B cell (primary cell): ENCODE measurements at regions not wholly inside any gene's neighbourhood (a gene's known extent, or its start where the extent isn't known, plus 50 kb on each side); places are given as distances from the start of the nearest gene placed in this dataset.

Source experiments
- ATAC-seq: fragments of 200-7000 bp; cut with Tn5 transposase; one replicate; pipeline ENCODE4 v1.10.0; 2021; ENCODE audit warnings: low read depth, mild to moderate bottlenecking, moderate number of reproducible peaks, moderate library complexity
- CTCF ChIA-PET: fragments of 350-600 bp; sonication (Branson Sonifier 250); formaldehyde crosslinking; loops from one replicate; lab custom pipeline; 2021; ENCODE audit warnings: antibody characterized with exemption, inconsistent platforms; lab: Charles Lee
- POLR2A ChIA-PET: fragments of 350-600 bp; sonication (Branson Sonifier 250); formaldehyde crosslinking; loops from one replicate; lab custom pipeline; 2021; ENCODE audit warnings: antibody characterized with exemption; lab: Charles Lee
- DNase-seq: peaks from one replicate; pipeline ENCODE4 v3.0.0; 2013
- H2AFZ ChIP-seq: 2 replicates; pipeline ENCODE4 v1.6.1; 2012; ENCODE audit warnings: mild to moderate bottlenecking, low read depth, low read length; ENCODE audit not compliant: insufficient read depth, poor library complexity, severe bottlenecking
- H3K27ac ChIP-seq, 2 donors: 1 replicate in 1 of 2; 2 replicates in 1 of 2; pipeline ENCODE4 v1.5.1; 2012 to 2013; ENCODE audit warnings: low read length in 2 of 2, mild to moderate bottlenecking in 2 of 2, moderate library complexity in 1 of 2
- H3K27me3 ChIP-seq, 4 experiments: fragments of 200-600 bp in 1 of 4; sonication (generic) in 1 of 4; replicated peaks in 1 of 4; 1 replicate in 2 of 4; 2 replicates in 2 of 4; pipeline versions ENCODE4 v1.6.1 to v1.7.0; 2013 to 2016; ENCODE audit warnings: low read length in 3 of 4, mild to moderate bottlenecking in 2 of 4, mixed read lengths in 1 of 4, moderate library complexity in 1 of 4; ENCODE audit not compliant: insufficient read depth in 4 of 4, control insufficient read depth in 3 of 4; ENCODE audit errors: control extremely low read depth in 1 of 4
- H3K36me3 ChIP-seq, 2 experiments: replicated peaks in 1 of 2; 1 replicate in 1 of 2; 2 replicates in 1 of 2; pipeline versions ENCODE4 v1.6.1 to v1.7.1; 2013; ENCODE audit warnings: low read length in 1 of 2; ENCODE audit not compliant: insufficient read depth in 2 of 2, control insufficient read depth in 1 of 2; ENCODE audit errors: control extremely low read depth in 1 of 2, extremely low read depth in 1 of 2
- H3K4me1 ChIP-seq, 2 donors: fragments of 200-600 bp in 1 of 2; sonication (generic) in 1 of 2; 1 replicate in 1 of 2; 2 replicates in 1 of 2; pipeline versions ENCODE4 v1.5.1 to v1.6.1; 2013 to 2017; ENCODE audit warnings: low read length in 2 of 2; ENCODE audit not compliant: control insufficient read depth in 2 of 2, insufficient read depth in 2 of 2
- H3K4me2 ChIP-seq: replicated peaks from 2 replicates; pipeline ENCODE3; 2012; ENCODE audit warnings: mild to moderate bottlenecking, low read depth, low read length; ENCODE audit not compliant: poor library complexity, severe bottlenecking
- H3K4me3 ChIP-seq, 5 experiments: fragments of 200-600 bp in 1 of 5; sonication (generic) in 1 of 5; 1 replicate in 3 of 5; 2 replicates in 2 of 5; pipeline versions ENCODE4 v1.5.1 to v1.7.0; 2011 to 2016; ENCODE audit warnings: low read length in 4 of 5, mild to moderate bottlenecking in 4 of 5, low read depth in 2 of 5, control low read depth in 1 of 5, moderate library complexity in 1 of 5; ENCODE audit not compliant: insufficient read depth in 1 of 5; ENCODE audit errors: control extremely low read depth in 1 of 5, extremely low read depth in 1 of 5
- H3K79me2 ChIP-seq: fragments of 200-600 bp; sonication (generic); one replicate; pipeline ENCODE4 v1.6.0; 2016; ENCODE audit warnings: low read length; ENCODE audit not compliant: control insufficient read depth, insufficient read depth
- H3K9ac ChIP-seq: fragments of 200-600 bp; sonication (generic); 2 replicates; pipeline ENCODE4 v1.6.1; 2017; ENCODE audit warnings: mild to moderate bottlenecking, low read length, moderate library complexity
- H3K9me3 ChIP-seq, 3 donors: one replicate each; pipeline versions ENCODE4 v1.6.1 to v1.7.1; 2013; ENCODE audit warnings: low read length in 2 of 3; ENCODE audit not compliant: control insufficient read depth in 2 of 3, insufficient read depth in 1 of 3; ENCODE audit errors: control extremely low read depth in 1 of 3
- H4K20me1 ChIP-seq: 2 replicates; pipeline ENCODE4 v1.6.0; 2012; ENCODE audit warnings: mild to moderate bottlenecking, low read length; ENCODE audit not compliant: insufficient read depth, control insufficient read depth, poor library complexity, severe bottlenecking
- H3K27ac Mint-ChIP-seq: one replicate; pipeline ENCODE4 v1.8.0; 2021; ENCODE audit warnings: mixed read lengths
- H3K27me3 Mint-ChIP-seq: one replicate; pipeline ENCODE4 v1.8.0; 2021; ENCODE audit warnings: mixed read lengths
- H3K4me1 Mint-ChIP-seq: one replicate; pipeline ENCODE4 v1.8.0; 2021; ENCODE audit warnings: mixed read lengths
- H3K4me3 Mint-ChIP-seq: one replicate; pipeline ENCODE4 v1.8.0; 2021; ENCODE audit warnings: mixed read lengths
- H3K9me3 Mint-ChIP-seq: one replicate; pipeline ENCODE4 v1.8.0; 2022; ENCODE audit warnings: mixed read lengths; ENCODE audit not compliant: insufficient read depth
- CTCF ChIP-seq: fragments of 200-600 bp; IDR thresholded peaks from one replicate; pipeline ENCODE4 v1.8.0; 2022; ENCODE audit warnings: antibody characterized with exemption, mild to moderate bottlenecking
- EZH2 ChIP-seq: IDR thresholded peaks from 2 replicates; pipeline ENCODE4 v1.6.1; 2012; ENCODE audit warnings: borderline replicate concordance, low read depth, mild to moderate bottlenecking, moderate library complexity, low read length; ENCODE audit not compliant: insufficient read depth, poor library complexity, severe bottlenecking
- WGBS: methylation state at CpG from one replicate; pipeline ENCODE4 v1.1.5; 2013; ENCODE audit warnings: missing lambda C conversion rate; ENCODE audit not compliant: insufficient coverage; 5-methylcytosine and 5-hydroxymethylcytosine counted together
- intact Hi-C: fragments of 100-400 bp; cut with micrococcal nuclease; formaldehyde crosslinking; loops from one replicate; pipeline ENCODE4 v1.10.0; 2022

GRCh38 chr4:137661693-137662092 is 129.4 kb upstream of the PCDH18 start:
- Histone ChIP-seq H3K9ac (no peak overlapping the region), H3K4me3 (no peak overlapping the region), H3K9me3 (no peaks in the 10 kb centered on the region), H3K27me3 (no peaks in the 10 kb centered on the region), H3K79me2 (no peaks in the 10 kb centered on the region), H3K4me1 (no peaks in the 10 kb centered on the region), H3K36me3 (no peaks in the 10 kb centered on the region), H3K27ac (no peak overlapping the region), H2AFZ (no peak overlapping the region), H3K4me2 (no peak overlapping the region), H4K20me1 (no peaks in the 10 kb centered on the region)
- intact Hi-C loops, result no loop called here
- no peaks in the 10 kb centered on the region for H3K4me1 Mint-ChIP-seq
- ChIA-PET CTCF (no interaction called here), POLR2A (no interaction called here)
- no peak for TF ChIP-seq EZH2
- TF ChIP-seq CTCF, result no peak
- DNase-seq (no peak), ATAC-seq (no peak)
- no peak overlapping the region for H3K4me3 Mint-ChIP-seq
- peaks cover 5% of the 10 kb centered on the region for H3K9me3 Mint-ChIP-seq
- H3K27me3 Mint-ChIP-seq, result no peaks in the 10 kb centered on the region
- no peak overlapping the region for H3K27ac Mint-ChIP-seq
- WGBS, result no CpG with 5 or more reads among the region's 2 CpGs

- ATAC-seq (no peak), DNase-seq (no peak)
- Histone ChIP-seq H3K9ac (no peak overlapping the region), H3K36me3 (no peaks in the 10 kb centered on the region), H3K4me3 (no peak overlapping the region), H3K27ac (no peak overlapping the region), H3K27me3 (no peaks in the 10 kb centered on the region), H3K4me2 (no peak overlapping the region), H3K9me3 (no peaks in the 10 kb centered on the region), H2AFZ (no peak overlapping the region), H3K4me1 (no peaks in the 10 kb centered on the region), H4K20me1 (no peaks in the 10 kb centered on the region), H3K79me2 (no peaks in the 10 kb centered on the region)
- Mint-ChIP-seq H3K4me3 (no peak overlapping the region), H3K27ac (no peak overlapping the region), H3K9me3 (peaks cover 3% of the 10 kb centered on the region), H3K4me1 (no peaks in the 10 kb centered on the region), H3K27me3 (no peaks in the 10 kb centered on the region)
- TF ChIP-seq EZH2 (no peak), CTCF (no peak)
- CTCF ChIA-PET, result no interaction called here
- POLR2A ChIA-PET, result no interaction called here
- WGBS, result 87% methylated on average over 4 of the region's 4 CpGs
- intact Hi-C loops, result no loop called here
Observed at GRCh38 chr4:137660211-137660610, 127.9 kb upstream of the PCDH18 start.
